RPMI8226 (cell line): ENCODE measurements at regions not wholly inside any gene's neighbourhood (a gene's known extent, or its start where the extent isn't known, plus 50 kb on each side); places are given as distances from the start of the nearest gene placed in this dataset.

ENCODE experiments used
- DNase-seq: peaks from one replicate; pipeline ENCODE4 v3.0.0-alpha.2; 2015

DNA sequence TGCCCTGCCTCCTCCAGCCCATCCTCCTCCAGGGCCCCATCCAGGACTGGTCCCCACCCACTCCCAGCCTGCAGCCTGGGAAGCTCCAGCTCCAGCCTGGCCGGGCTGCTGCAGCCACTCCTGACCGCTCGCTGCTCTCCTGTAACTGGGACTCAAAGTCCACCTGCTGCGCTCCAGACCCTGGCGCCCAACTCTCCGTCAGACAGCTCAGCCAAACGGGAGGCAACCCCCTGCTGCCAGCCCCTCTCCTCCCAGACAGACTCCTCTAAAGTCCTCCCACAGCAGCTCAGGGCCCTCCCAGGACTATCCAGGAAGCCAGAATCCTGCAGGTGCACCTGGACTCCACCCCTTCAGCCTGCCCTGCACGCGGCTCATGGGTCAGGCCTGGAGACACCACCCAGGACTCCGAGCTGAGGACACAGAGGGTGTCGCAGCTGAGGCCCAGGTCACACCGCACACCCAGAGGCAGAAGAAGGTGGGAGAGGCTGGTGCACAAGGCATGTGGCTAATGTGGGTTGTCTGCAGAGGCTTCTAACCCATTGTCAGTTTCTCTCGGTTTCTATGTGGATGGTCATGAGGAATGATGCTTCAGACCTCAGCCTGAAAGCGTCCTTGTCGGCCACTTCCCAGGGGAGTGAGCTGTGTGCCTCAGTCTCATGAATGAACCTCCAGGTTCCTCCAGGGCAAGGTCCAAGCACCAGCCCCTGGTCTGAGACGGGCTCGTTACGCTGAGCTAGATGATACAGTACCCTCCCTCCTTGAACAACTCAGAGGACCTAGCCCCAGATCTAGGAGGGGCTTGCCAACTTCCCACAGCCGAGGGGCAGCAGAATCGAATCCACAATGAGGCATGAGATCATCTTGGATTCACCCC lies 1514.8 kb downstream of the TBC1D22A start:
- DNase-seq = no peak

DNA sequence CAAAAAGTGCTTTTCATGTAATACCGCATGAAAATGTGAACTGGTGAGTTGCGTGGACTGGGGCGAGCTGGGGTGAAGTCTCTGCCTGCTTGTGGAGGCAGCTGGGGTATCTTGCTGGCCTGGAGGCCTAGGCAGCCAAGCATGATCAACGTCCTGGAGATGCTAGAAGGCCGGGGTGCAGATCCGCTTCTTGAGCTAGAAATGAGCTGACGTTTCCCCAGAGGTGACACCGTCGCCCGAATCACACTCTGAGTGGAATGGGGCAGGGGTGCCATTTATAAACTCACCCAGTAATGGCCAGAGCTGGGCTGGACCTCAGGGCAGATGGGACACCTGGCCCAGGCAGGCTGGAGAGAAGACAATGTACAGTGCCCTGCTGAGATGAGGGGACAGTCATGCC lies 1513.0 kb downstream of the TBC1D22A start:
- DNase-seq = no peak

DNA sequence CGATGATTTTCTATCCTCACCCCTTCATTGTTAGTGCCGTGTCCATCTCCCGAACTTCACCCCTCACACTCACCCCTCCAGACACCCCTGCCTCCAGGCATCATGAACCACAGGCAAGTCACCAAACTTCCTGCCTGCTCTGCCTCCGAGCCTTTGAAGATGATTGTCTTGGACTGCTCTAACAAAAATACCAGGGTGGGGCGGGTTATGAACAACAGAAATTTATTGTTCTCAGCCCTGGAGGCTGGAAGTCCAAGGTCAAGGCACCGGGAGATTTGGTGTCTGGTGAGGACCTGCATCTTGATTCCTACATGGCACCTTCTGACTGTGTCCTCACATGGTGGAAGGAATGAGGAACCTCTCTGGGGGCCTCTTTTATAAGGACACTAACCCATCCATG lies 1508.3 kb downstream of the TBC1D22A start:
- no peak for DNase-seq

DNA sequence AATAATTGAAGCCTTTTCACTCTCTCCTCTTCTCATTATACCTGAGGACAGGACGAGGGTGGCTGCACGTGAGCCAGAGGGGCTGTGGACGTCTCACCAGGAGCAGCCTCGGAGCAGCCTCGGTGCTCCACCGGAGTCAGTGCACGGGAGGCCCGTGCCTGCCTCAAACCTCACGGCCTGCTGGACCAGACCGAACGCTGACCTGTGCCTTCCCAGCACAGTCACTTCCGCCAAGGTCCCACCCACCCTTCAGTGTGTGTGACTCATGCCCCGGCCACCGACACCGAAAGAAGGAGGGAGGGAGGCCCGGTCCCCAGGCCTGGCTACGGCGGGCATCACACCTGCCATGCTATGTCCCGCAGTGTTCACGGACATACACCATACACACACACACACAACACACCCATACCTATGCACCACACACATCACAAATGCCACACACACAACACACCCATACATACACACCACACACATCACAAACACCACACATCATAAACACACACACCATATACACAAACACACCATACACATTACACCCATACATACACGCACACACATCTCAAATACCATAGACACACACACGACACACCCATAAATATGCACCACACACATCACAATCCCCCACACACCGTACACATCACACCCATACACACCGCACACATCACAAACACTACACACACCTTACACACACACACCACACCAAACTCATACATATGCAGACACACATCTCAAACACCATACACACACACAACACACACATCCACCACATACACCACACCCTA lies 1506.5 kb downstream of the TBC1D22A start:
- no peak for DNase-seq

DNA sequence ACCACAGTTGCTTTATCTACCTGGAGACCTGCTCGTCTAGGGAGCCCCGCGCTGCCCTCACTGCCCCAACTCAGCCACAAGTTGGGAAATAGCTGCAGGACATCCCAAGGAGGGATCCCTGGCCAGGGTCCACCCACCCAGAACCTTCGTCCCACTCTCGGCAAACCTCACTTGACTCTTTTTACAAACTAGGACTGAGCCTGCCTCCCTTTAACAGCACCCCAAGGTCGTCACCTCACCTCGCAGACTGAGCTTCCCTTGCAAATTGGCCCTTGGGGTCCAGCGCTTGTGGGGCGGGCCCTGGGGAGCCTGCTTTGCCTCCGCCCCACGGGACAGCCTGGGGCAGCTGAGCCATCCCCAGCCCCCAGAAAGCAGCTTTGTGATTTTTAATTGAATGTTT lies 1505.8 kb downstream of the TBC1D22A start:
- no peak for DNase-seq

DNA sequence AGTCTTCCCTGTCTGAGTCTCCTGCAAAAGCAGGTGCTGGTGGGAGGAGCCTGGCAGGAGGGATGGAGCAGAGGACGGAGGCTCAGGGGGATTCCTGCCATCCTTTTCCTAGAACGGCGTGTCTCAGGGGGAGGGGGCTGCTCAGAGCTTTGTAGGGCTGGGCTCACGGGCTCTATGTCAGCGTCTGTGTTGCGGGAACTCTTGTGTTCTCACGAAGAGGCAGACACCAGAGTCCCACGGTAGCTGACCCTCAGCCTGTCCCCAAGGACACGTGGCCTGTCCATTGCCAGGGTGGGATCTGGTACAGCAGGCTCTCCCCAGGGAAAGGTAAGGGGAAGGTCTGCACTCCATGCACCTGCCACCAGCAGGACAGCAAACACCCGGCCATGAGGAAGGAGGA lies 1505.2 kb downstream of the TBC1D22A start:
- no peak for DNase-seq

DNA sequence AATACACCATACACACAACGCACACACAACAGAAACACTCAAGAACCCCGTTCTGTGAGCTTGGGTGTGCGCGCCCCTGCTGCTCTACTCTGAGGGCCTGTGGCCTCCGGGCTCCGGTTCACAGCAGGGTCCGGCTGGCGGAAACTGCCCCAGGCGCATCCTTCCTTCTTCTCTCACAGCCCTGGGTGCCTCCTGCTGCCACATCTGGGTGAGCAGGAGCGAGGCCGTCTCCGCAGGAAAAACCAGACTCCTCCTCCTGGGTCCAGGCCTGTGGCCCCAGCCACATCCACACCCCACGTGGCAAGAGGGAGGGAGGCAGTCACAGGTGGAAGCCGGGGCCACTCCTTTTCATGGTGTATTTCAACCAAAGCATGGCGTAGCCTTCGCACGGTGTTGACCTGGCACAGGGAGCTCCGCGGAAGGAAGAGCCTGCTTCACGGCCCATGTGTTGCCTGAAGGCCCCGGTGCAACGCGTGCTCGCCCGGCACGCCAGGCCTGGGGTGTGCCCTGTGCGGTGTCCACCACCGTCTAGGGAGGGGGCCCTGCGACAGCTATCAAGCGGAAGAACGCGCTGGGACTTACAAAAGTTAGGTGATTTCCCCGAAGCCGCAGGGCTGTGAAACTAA lies 1502.7 kb downstream of the TBC1D22A start:
- no peak for DNase-seq

DNA sequence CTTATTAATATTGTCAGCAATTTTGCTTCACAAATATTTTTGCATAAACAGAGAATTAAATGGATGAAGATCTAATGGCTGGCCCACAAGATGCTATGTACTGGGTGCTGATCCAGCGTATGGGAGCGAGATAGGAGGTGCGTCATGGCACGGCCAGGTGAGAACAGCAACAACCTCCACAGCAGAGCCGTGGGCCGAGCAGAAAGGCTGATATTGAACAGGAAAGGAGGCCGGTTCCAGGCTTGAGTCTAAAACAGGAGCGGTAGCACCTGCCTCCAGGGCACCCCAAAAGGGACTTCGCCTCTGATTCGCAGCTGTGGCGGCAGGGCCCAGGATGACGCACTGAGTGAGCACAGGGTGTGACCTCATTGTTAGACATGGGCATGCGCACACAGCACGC lies 1502.1 kb downstream of the TBC1D22A start:
- DNase-seq = no peak

DNA sequence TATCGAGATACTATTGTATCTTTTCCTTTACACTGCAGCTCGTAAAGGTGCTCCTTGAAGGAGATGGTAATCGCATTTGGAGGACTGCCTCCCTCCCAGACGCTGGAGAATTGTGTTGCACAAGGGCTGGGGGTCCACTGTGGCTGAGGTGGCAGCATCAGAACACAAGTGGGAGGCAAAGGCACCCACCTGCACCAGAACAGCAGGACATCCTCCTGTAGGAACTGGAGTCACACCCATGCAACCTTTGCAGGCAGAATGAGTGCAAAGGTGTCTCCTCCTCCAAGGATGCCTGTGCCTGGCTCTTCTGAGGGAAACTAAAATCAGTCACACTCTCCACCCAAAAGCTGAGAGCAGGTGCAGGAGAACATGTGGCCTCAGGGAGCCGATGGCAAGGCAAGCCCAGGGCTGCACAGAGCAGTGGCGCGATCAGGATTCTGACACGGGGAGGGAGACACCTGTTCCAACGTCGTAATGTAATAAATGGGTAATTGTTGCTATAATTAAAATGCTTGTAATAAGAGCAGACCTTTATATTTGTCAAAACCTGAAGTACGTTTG lies 1501.4 kb downstream of the TBC1D22A start:
- DNase-seq = no peak

DNA sequence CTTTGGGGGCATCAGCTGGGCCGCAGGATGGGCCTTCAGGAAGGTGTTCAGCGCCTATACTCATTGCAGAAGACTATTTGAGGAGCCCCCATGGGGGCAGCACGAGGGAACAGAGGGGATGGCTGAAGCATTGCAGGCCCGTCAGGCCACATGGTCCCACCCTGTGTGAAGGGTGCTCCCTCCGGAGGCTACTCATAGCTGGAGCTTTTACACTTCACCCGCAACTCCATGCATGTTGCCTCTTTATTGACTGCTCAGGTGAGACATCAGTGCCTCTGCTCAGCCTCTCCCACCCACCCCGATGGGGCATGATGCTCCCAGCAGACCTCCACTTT lies 1500.9 kb downstream of the TBC1D22A start:
- no peak for DNase-seq

DNA sequence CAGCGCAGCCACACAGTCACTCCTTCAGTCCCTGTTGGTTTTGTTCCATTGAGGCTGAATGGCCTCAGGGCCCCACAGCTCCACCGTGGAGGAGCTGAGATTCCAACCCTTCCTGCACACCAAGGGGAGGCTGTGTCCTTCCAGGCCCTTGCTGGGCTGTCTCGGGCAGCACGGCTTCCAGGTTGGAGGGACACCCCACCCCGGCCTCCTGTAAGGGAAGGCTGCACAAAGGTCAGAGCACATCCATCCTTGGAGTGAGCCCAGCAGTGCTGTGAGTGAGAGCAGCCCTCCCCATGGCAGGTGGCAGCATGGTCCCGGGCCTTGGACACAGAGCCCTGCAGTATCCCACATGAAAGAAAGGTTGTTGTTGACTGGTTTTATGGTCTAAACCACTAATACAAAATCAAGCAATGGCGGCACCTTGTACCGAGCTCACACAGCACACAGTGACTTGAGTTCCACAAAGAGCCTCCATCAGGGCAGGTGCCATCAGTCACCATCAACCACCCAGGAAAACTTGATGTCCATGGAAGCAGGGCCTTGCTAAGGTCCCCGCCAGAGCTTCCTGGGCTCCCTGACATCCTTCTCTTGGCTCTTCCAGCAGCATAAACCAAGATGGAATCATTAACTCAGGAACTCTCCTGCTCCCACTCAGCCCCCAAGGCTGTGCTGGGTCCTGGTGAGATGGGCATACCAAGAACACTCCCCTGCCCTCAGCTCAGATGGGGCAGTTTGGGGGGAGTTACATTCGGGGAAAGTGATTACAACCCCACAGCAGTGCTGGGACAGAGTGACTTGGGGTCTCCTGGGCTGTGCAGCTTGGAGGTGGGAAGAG lies 1500.4 kb downstream of the TBC1D22A start:
- no peak for DNase-seq

DNA sequence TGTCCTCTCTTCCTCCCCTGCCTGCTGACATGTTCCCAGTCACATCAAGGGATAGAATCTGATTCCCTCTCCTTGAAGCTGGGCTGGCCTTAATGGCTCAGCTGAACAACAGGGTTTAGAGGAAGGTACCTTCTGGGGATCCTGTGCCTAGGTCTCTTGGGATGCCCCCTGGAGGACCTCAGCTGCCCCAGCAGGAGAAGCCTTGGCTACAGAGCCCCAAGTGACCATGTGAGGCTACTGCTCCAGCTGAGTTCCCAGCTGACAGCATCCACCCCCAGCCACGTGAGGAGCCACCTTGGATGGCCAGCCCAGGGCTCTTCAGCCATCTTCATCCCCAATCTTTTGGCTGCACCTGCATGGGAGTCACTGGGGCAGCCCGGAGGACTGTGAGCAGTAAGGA lies 1499.3 kb downstream of the TBC1D22A start:
- DNase-seq = no peak

DNA sequence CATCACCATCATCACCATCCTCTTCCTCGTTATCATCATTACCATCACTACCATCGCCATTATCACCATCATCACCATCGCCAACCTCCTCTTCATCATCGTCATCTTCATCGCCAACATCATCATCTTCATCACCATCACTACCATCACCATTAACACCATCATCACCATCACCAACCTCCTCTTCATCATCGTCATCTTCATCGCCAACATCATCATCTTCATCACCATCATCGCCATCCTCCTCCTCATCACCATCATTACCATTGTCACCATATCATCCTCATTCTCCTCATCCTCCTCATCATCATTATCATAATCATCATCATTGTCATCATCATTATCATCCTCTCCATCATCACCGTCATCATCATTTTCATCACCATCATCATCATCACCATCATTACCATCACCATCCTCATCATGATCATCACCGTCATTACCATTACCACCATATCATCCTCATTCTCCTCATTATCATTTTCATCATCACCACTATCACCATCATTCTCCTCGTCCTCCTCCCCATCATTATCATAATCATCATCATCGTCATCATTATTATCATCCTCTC lies 1498.7 kb downstream of the TBC1D22A start:
- no peak for DNase-seq

DNA sequence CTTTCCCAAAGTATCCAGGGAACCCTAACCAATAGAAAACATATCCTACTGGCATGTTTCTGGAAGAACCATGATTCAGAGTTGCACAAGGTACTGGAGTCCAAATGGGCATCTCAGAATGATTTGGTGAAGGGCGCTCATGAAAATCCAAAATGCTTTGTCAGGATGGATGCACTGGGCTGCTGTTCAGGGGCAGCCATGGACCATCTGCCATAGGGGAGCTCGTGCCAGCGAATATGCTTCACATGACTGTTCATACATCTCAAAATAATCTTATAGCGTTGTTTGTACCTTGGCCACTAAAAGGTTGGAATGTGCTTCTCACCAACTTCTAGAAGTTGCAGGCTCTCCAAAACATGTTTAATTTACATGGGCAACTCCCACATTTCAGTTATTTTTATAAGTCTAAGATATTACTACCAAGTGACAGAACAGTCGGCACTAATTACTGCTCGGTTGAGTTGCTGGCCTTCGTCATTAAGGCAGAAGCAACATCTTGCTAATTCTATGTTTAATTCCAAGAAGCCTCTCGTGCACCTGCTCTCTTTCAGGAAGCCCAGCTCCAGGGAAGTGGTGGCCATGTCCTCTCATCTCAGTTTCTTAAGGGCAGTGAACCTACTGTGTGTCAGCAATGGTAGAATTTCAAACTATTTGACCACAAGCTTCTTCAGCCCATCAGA lies 1497.7 kb downstream of the TBC1D22A start:
- DNase-seq = no peak

DNA sequence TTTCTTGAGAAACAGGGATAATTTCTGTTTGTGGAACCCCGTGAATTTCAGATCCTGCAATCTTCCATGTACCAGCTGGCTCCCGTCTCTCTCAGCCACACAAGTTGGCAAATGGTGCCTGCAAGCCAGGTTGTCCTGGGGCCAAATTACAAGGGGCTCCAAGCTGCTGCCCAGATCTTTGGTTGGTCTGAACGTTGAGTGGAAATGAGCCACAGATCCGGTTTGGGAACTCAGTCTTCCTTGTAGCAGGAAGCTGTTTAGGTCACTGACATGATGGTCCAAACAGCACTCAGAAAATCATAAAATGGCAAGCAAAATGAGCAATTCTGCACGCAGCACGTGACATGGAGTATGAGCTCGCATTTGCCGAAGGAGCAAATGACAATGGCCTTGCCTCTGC lies 1496.4 kb downstream of the TBC1D22A start:
- no peak for DNase-seq

DNA sequence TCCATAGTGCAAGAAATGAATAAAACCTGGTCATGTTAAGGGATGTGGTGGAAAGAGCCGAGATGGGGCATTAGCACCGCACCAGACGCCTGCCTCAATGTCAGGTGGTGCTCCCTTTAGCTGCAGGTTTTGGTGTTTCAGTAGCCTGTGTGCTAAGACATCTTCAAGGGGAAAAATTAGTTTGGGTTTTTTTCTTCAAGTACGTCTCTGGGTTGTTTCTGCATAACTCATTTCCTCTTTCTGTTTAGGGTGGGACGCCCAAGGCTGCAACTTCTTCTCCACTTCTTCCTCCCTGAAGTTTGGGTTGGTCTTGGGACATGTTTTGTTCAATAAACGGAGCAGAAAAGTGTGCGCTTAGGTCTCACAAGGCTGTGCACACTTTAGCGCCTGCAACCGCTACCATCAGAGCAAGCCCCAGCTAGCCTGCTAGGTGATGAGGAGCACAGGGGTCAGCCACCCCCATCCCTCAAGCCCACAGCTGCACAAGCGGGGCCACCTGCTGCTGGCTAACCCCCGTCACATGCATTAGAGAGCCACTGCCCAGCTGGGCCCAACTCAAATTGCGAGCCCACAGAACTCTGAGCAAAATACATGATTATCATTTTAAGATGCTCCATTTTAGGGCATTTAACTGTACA lies 1495.7 kb downstream of the TBC1D22A start:
- DNase-seq = no peak

DNA sequence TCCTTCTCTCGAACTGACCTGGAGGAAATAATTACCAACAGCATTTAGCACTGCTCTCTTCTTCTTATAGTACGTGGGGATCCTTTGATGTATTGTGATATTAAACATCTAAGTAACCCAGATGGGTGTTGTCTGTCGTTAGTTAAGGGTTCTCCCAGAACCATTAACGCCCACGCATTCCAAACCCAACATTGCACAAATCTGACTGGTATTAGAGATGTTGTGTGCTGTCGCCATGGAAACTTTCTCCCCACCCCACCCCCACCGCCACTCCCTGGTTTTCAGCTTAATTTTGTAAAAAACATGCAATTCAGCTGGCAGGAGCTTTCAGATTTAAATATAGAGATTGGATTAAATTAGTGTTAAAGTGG lies 1495.2 kb downstream of the TBC1D22A start:
- DNase-seq = no peak

DNA sequence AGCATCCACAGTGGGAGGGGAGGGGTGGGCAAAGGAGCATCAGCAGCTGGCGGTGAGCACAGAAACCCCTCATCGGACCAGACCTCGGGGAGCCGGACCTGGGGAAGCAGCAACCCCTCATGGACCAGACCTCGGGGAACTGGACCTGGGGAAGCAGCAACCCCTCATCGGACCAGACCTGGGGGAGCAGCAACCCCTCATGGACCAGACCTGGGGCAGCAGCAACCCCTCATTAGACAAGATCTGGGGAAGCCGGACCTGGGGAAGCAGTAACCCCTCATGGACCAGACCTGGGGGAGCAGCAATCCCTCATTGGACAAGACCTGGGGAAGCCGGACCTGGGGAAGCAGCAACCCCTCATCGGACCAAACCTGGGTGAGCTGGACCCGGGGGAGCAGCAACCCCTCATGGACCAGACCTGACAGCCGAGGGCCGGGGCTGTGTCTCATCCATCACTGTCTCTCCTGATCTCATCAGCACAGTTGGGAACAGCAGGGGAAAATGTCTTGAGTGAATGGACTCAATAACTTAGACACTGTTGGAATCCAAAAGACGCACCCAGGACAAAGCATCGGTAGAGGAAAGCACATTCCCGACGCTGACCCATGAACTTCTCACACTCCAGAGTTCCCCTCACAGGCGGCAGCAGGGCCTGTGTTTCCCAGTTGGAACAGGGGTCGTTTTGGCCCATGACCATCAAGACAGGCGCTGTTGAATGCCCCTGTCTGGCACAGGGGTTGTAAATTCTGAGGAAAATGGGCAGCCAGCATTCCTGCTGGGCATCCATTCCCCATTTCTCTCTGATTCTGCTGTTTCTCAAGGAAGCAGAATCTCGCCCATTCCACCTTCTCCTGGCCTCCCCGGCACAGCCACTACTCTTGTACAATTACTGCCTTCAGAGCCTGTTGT lies 1494.6 kb downstream of the TBC1D22A start:
- no peak for DNase-seq

DNA sequence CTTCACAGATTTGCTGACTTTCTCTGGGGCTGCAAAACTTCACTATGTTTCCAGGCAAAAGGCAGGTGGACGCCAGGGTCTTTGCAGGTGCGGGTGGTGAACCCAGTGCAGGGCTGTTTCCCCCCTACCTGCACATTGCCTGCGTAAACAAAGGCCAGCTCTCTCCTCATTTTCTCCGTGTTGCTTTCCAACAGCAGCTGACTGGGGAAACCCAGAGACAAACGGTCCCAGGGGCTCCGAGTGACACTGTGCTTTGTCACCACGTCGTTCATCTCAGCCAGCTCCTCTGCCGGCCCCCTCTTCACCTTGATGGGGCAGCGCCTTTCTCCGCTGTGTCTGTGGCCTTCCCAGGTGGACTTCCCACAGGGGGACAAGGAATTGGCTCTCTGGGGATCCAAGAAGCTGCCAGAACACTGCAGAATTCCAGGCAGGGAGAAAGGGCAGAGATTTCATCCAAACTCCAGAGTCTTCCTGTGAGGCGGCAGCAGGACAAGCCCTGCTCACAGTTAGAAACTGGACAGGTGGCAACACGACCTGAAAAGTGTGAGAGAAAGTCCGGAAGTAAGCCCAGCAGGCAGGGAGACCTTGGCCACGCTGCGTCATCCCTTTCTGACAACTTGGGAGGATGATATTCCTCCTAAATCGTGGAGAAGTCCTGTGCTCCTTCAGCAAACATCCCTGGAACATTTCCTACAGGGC lies 1493.7 kb downstream of the TBC1D22A start:
- DNase-seq = no peak
